A549 (cell line): ENCODE measurements at regions not wholly inside any gene's neighbourhood (a gene's known extent, or its start where the extent isn't known, plus 50 kb on each side); places are given as distances from the start of the nearest gene placed in this dataset.

Source experiments
- ATAC-seq, 2 experiments: fragments of 200-7000 bp in 1 of 2; fragments of >200 bp in 1 of 2; cut with Nextera tagmentation in 1 of 2; cut with Tn5 transposase in 1 of 2; 3 replicates each; pipeline versions ENCODE4 v1.8.0 to v1.9.1; 2018 to 2020; ENCODE audit warnings: mild to moderate bottlenecking in 1 of 2, moderate library complexity in 1 of 2
- CTCF ChIA-PET: fragments of 300-600 bp; sonication (Branson Sonifier 250); formaldehyde crosslinking; extraction: SDS; loops from one replicate; lab custom pipeline; 2021; ENCODE audit warnings: antibody characterized with exemption, inconsistent platforms; lab: Yijun Ruan, JAX
- POLR2A ChIA-PET: fragments of 350-600 bp; formaldehyde crosslinking; extraction: SDS; loops from one replicate; lab custom pipeline; 2021; ENCODE audit warnings: antibody characterized with exemption, inconsistent platforms; lab: Yijun Ruan, JAX
- DNase-seq, 2 experiments: peaks; one replicate each; pipeline versions ENCODE4 v3.0.0 to v3.0.0-alpha.2; 2011 to 2016; ENCODE audit warnings: low read depth in 1 of 2, low spot score in 1 of 2
- FAIRE-seq: peaks from 2 replicates; lab custom pipeline; 2011; peaks lifted over from hg19 to GRCh38; lab: Jason Lieb, UNC
- H3K27ac ChIP-seq, 2 experiments: fragments of >200 bp; sonication (Bioruptor Twin); formaldehyde crosslinking; 3 replicates each; pipeline ENCODE4 v1.5.1; 2016 to 2017
- H3K4me1 ChIP-seq: fragments of >200 bp; sonication (Bioruptor Twin); formaldehyde crosslinking; 3 replicates; pipeline ENCODE4 v1.6.1; 2016
- H3K4me2 ChIP-seq: fragments of >200 bp; sonication (Bioruptor Twin); formaldehyde crosslinking; 3 replicates; pipeline ENCODE4 v1.6.1; 2016
- H3K4me3 ChIP-seq: fragments of >200 bp; sonication (Bioruptor Twin); formaldehyde crosslinking; 3 replicates; pipeline ENCODE4 v1.5.1; 2016
- H3K9me3 ChIP-seq: fragments of >200 bp; sonication (Bioruptor Twin); formaldehyde crosslinking; 3 replicates; pipeline ENCODE4 v1.6.1; 2016
- CBX2 ChIP-seq: fragments of 200-600 bp; sonication (generic); IDR thresholded peaks from 2 replicates; pipeline ENCODE4 v1.6.1; 2016; ENCODE audit warnings: low read depth, mild to moderate bottlenecking, borderline replicate concordance
- EP300 ChIP-seq, 2 experiments: fragments of >200 bp; sonication (Bioruptor Twin); formaldehyde crosslinking; IDR thresholded peaks; 2 replicates in 1 of 2; 3 replicates in 1 of 2; pipeline ENCODE4 v1.6.1; 2016 to 2017
- FOSB ChIP-seq: fragments of 250-450 bp; sonication (Bioruptor Pico); IDR thresholded peaks from 2 replicates; pipeline ENCODE4 v1.5.0; 2020; ENCODE audit warnings: mild to moderate bottlenecking, moderate library complexity
- FOSL2 ChIP-seq, 2 experiments: fragments of 450-650 bp in 1 of 2; fragments of >200 bp in 1 of 2; sonication (Bioruptor Twin) in 1 of 2; formaldehyde crosslinking; IDR thresholded peaks; 2 replicates each; pipeline versions ENCODE4 v1.5.0 to v1.6.1; 2016 to 2020; ENCODE audit warnings: mild to moderate bottlenecking in 1 of 2, moderate library complexity in 1 of 2
- FOXS1 ChIP-seq: fragments of 250-450 bp; sonication (Bioruptor Pico); IDR thresholded peaks from 2 replicates; pipeline ENCODE4 v1.5.0; 2020; ENCODE audit warnings: mild to moderate bottlenecking, moderate library complexity
- GATA3 ChIP-seq: IDR thresholded peaks from 2 replicates; pipeline ENCODE4 v1.6.1; 2012; ENCODE audit warnings: borderline replicate concordance
- HEYL ChIP-seq: fragments of 250-450 bp; sonication (Bioruptor Pico); IDR thresholded peaks from 2 replicates; pipeline ENCODE4 v1.8.0; 2021; ENCODE audit warnings: mild to moderate bottlenecking, moderate library complexity
- HOXA7 ChIP-seq: fragments of 250-450 bp; sonication (Bioruptor Pico); IDR thresholded peaks from 2 replicates; pipeline ENCODE4 v1.5.0; 2020; ENCODE audit warnings: mild to moderate bottlenecking, moderate library complexity
- HOXB13 ChIP-seq: fragments of 250-450 bp; sonication (Bioruptor Pico); IDR thresholded peaks from 2 replicates; pipeline ENCODE4 v1.5.0; 2020; ENCODE audit warnings: low read depth, mild to moderate bottlenecking, moderate library complexity
- JUN ChIP-seq, 2 experiments: fragments of >200 bp; sonication (Bioruptor Twin); formaldehyde crosslinking; IDR thresholded peaks; 2 replicates in 1 of 2; 3 replicates in 1 of 2; pipeline ENCODE4 v1.6.1; 2016 to 2017
- JUNB ChIP-seq: fragments of >200 bp; sonication (Bioruptor Twin); formaldehyde crosslinking; IDR thresholded peaks from 2 replicates; pipeline ENCODE4 v1.6.1; 2016
- KDM5A ChIP-seq: fragments of 200-600 bp; sonication (generic); IDR thresholded peaks from 2 replicates; pipeline ENCODE4 v1.6.1; 2016; ENCODE audit warnings: antibody characterized with exemption, mild to moderate bottlenecking
- MYC ChIP-seq: IDR thresholded peaks from 2 replicates; pipeline ENCODE4 v1.6.1; 2012; ENCODE audit warnings: mild to moderate bottlenecking, inconsistent platforms, low read length, improper control_type of control experiment, borderline replicate concordance
- NFE2L2 ChIP-seq: fragments of 150-350 bp; conservative IDR thresholded peaks from 2 replicates; pipeline ENCODE4 v1.6.1; 2014; ENCODE audit warnings: low read length
- NR3C1 ChIP-seq: fragments of >200 bp; sonication (Bioruptor Twin); formaldehyde crosslinking; IDR thresholded peaks from 3 replicates; pipeline ENCODE4 v1.6.1; 2017
- POLR2A ChIP-seq: IDR thresholded peaks from 2 replicates; pipeline ENCODE4 v1.6.1; 2012; ENCODE audit warnings: mild to moderate bottlenecking, low read length
- RARB ChIP-seq: fragments of 250-450 bp; sonication (Bioruptor Pico); IDR thresholded peaks from 2 replicates; pipeline ENCODE4 v1.8.0; 2021; ENCODE audit warnings: mild to moderate bottlenecking, moderate library complexity
- RCOR1 ChIP-seq: fragments of 150-350 bp; IDR thresholded peaks from 2 replicates; pipeline ENCODE4 v1.6.1; 2014; ENCODE audit warnings: antibody characterized with exemption, low read length, low read depth
- RFX5 ChIP-seq: fragments of 450-650 bp; IDR thresholded peaks from 2 replicates; pipeline ENCODE4 v1.7.1; 2014; ENCODE audit warnings: antibody characterized with exemption, mild to moderate bottlenecking, moderate library complexity
- RNF2 ChIP-seq: fragments of 200-600 bp; sonication (generic); IDR thresholded peaks from 2 replicates; pipeline ENCODE4 v1.6.1; 2016; ENCODE audit warnings: low read depth, mild to moderate bottlenecking, antibody characterized with exemption, moderate library complexity, borderline replicate concordance
- SMC3 ChIP-seq: fragments of >200 bp; sonication (Bioruptor Twin); formaldehyde crosslinking; IDR thresholded peaks from 3 replicates; pipeline ENCODE4 v1.6.1; 2018; ENCODE audit warnings: inconsistent platforms
- SREBF2 ChIP-seq: fragments of 450-650 bp; IDR thresholded peaks from 2 replicates; pipeline ENCODE4 v1.6.1; 2014; ENCODE audit warnings: mild to moderate bottlenecking, moderate library complexity
- TP53 ChIP-seq: fragments of 250-450 bp; sonication (Bioruptor Pico); IDR thresholded peaks from 2 replicates; pipeline ENCODE4 v1.5.0; 2021; ENCODE audit warnings: mild to moderate bottlenecking, moderate library complexity
- ZSCAN20 ChIP-seq: fragments of 250-450 bp; sonication (Bioruptor Pico); IDR thresholded peaks from 2 replicates; pipeline ENCODE4 v1.8.0; 2022; ENCODE audit warnings: mild to moderate bottlenecking, moderate library complexity
- WGBS: methylation state at CpG from one replicate; pipeline ENCODE4 v1.1.6; 2017; ENCODE audit errors: missing lambda C conversion rate; 5-methylcytosine and 5-hydroxymethylcytosine counted together
- TF ChIP-seq, protein P1 (sequence below): IDR thresholded peaks from 2 replicates; pipeline ENCODE4 v1.6.1; 2012
- TF ChIP-seq, protein P2 (sequence below): fragments of 200-600 bp; sonication (generic); IDR thresholded peaks from 2 replicates; pipeline ENCODE4 v1.6.1; 2016; ENCODE audit warnings: antibody characterized with exemption, mild to moderate bottlenecking, moderate library complexity
- TF ChIP-seq, protein P3 (sequence below): fragments of >200 bp; sonication (Bioruptor Twin); formaldehyde crosslinking; IDR thresholded peaks from 3 replicates; pipeline ENCODE4 v1.6.1; 2016
- TF ChIP-seq, protein P4 (sequence below): IDR thresholded peaks from 2 replicates; pipeline ENCODE4 v1.6.1; 2012; ENCODE audit warnings: low read depth, borderline replicate concordance

DNA sequence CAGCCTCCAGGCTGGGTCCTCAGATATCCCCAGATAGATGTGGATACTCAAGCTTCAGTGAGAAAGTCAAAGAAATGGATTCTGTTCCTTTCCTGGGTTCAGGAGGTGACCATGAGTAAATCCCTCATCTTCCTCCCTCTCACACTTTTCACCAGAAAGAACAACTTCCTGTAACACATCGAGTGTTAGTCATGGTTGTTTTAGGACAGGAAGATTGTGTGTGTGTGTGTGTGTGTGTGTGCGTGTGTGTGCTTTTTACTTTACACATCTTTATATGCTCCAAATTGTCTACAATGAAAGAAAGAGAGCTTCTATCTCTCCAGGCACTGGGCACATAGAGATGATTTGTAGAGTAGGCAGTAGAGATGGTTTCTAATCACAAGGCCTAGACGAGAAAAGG, 139.9 kb downstream of the TBXT start:
- WGBS: 52% methylated on average over 3 of the region's 3 CpGs
- CTCF ChIA-PET: interaction anchor here (1.7 to 2.3 kb wide), 2 partner anchors 70 to 78 kb away, joined by 4 to 6 read pairs; no protein-coding TSS in a partner anchor
- TF ChIP-seq, protein P1, sequence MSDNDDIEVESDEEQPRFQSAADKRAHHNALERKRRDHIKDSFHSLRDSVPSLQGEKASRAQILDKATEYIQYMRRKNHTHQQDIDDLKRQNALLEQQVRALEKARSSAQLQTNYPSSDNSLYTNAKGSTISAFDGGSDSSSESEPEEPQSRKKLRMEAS: no peak
- TF ChIP-seq HOXA7 (CRISPR knock-in tag) (no peak), FOSL2 (IDR thresholded peaks at IDR 0.05) (no peak), FOSL2 (CRISPR knock-in tag; IDR thresholded peaks at IDR 0.05) (no peak), RFX5 (no peak), KDM5A (no peak), HOXB13 (no peak), SMC3 (no peak), JUNB (no peak), TP53 (CRISPR knock-in tag) (no peak), RARB (no peak), EP300 (IDR thresholded peaks at IDR 0.05) (no peak), MYC (no peak), ZSCAN20 (CRISPR knock-in tag) (no peak), FOSB (CRISPR knock-in tag) (no peak)
- TF ChIP-seq, all 56 proteins: peak for 0
- POLR2A ChIA-PET: no interaction called here
- no peak for DNase-seq
- no peak for ATAC-seq
- peak overlapping the region; percentile 30 to 75; a peak in 4 of 6 replicates for H3K27ac ChIP-seq
- no peak for FAIRE-seq
- peaks cover 43% of the 10 kb centered on the region for H3K4me1 ChIP-seq
- H3K4me3 ChIP-seq: no peak overlapping the region
- no peaks in the 10 kb centered on the region for H3K9me3 ChIP-seq
- H3K4me2 ChIP-seq: no peak overlapping the region

DNA sequence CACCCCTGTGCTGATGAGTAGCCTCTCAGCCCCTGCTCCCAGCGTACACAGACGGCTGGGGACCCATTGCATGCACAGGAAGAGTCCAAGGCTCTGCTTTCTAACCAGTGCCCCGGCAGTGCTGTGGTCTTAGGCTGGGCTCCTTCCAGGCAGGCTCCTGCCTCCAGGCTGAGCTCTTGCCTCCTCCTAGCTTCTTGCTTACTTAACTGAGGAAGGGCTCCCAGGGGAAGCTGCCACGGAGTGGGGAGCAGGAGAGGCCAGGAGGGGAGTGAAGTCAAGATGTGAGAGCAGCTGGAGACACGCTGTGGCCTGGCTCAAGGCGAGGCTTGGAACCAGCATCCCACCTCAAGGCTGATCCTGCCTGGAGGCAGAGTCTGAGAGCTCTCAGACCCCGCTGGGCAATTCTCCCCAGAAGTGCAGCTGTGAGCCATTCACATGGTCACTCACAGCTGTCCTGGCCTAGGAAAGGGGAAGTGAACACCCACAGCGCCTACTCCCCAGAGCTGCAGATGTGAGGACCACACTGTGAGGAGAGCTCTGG, 141.0 kb downstream of the TBXT start:
- ChIA-PET POLR2A (no interaction called here), CTCF (interaction anchor here (0.5 to 1.7 kb wide), 5 partner anchors 9 to 79 kb away, joined by 3 to 4 read pairs (median 3); no protein-coding TSS in a partner anchor)
- WGBS: 86% methylated on average over 3 of the region's 8 CpGs
- Histone ChIP-seq H3K27ac (peak overlapping the region; percentile 17 to 75; a peak in 4 of 6 replicates), H3K4me3 (no peak overlapping the region), H3K4me1 (peaks cover 38% of the 10 kb centered on the region), H3K9me3 (no peaks in the 10 kb centered on the region), H3K4me2 (no peak overlapping the region)
- TF ChIP-seq NR3C1 (no peak), POLR2A (no peak), FOXS1 (no peak), GATA3 (no peak)
- TF ChIP-seq, protein P2, sequence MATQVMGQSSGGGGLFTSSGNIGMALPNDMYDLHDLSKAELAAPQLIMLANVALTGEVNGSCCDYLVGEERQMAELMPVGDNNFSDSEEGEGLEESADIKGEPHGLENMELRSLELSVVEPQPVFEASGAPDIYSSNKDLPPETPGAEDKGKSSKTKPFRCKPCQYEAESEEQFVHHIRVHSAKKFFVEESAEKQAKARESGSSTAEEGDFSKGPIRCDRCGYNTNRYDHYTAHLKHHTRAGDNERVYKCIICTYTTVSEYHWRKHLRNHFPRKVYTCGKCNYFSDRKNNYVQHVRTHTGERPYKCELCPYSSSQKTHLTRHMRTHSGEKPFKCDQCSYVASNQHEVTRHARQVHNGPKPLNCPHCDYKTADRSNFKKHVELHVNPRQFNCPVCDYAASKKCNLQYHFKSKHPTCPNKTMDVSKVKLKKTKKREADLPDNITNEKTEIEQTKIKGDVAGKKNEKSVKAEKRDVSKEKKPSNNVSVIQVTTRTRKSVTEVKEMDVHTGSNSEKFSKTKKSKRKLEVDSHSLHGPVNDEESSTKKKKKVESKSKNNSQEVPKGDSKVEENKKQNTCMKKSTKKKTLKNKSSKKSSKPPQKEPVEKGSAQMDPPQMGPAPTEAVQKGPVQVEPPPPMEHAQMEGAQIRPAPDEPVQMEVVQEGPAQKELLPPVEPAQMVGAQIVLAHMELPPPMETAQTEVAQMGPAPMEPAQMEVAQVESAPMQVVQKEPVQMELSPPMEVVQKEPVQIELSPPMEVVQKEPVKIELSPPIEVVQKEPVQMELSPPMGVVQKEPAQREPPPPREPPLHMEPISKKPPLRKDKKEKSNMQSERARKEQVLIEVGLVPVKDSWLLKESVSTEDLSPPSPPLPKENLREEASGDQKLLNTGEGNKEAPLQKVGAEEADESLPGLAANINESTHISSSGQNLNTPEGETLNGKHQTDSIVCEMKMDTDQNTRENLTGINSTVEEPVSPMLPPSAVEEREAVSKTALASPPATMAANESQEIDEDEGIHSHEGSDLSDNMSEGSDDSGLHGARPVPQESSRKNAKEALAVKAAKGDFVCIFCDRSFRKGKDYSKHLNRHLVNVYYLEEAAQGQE: no peak
- DNase-seq: no peak
- peak in 1 of 2 experiments; percentile 31; a peak in 3 of 6 replicates for ATAC-seq
- no peak for FAIRE-seq

DNA sequence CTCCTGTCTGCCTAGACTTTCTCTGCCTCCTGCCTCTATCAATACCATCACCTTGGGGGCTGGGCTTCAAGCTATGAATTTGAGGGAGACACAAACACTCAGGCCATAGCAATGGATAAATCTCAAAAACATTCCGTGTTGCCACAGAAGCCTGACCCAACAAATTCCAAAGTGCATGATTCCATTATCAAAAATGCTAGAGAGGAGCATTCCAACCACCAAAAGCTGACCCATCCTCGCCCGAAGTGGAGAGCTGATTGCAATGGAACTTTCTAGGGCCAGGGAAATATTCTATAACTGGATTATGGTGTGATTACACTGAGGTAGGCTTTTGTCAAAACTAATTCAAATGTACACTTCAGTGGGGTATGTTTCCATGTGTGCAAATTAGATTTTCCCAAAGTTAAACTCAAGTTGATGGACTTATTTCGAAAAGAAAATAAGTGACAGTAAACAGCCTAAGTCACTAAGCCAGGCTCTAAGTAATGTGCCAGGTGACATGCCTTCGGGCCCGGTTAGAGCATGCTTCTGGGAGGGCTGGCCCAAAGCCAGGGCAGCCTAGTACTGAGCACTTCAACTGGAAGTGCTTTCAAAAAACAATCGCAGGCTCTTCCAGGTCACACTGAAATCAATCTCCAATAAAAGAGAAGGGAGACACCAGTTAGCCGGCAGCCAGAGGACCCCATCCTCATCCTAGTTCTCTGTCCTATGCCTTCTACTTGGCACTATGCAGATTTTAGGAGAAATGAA, 142.3 kb downstream of the TBXT start:
- Histone ChIP-seq H3K27ac (peak overlapping the region in 1 of 2 experiments; percentile 73; a peak in 3 of 6 replicates), H3K4me1 (peaks cover 36% of the 10 kb centered on the region)
- DNase-seq: no peak
- TF ChIP-seq, protein P3, sequence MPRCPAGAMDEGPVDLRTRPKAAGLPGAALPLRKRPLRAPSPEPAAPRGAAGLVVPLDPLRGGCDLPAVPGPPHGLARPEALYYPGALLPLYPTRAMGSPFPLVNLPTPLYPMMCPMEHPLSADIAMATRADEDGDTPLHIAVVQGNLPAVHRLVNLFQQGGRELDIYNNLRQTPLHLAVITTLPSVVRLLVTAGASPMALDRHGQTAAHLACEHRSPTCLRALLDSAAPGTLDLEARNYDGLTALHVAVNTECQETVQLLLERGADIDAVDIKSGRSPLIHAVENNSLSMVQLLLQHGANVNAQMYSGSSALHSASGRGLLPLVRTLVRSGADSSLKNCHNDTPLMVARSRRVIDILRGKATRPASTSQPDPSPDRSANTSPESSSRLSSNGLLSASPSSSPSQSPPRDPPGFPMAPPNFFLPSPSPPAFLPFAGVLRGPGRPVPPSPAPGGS: no peak
- TF ChIP-seq NFE2L2 (no peak), SREBF2 (no peak), HEYL (CRISPR knock-in tag) (no peak), RCOR1 (no peak), CBX2 (no peak), MYC (no peak), GATA3 (no peak), JUN (IDR thresholded peaks at IDR 0.05) (no peak), RNF2 (no peak), ZSCAN20 (CRISPR knock-in tag) (no peak)
- TF ChIP-seq, protein P4, sequence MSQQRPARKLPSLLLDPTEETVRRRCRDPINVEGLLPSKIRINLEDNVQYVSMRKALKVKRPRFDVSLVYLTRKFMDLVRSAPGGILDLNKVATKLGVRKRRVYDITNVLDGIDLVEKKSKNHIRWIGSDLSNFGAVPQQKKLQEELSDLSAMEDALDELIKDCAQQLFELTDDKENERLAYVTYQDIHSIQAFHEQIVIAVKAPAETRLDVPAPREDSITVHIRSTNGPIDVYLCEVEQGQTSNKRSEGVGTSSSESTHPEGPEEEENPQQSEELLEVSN: no peak
- TF ChIP-seq, all 56 proteins: peak for 0
- ChIA-PET CTCF (interaction anchor here (1.1 kb wide), 1 partner anchor 73 kb away, joined by 3 read pairs; no protein-coding TSS in a partner anchor), POLR2A (no interaction called here)
- WGBS: 61% methylated on average over 8 of the region's 8 CpGs
- no peak overlapping the region for H3K4me3 ChIP-seq
- H3K4me2 ChIP-seq: no peak overlapping the region
- peak in 1 of 2 experiments; percentile 49; a peak in 3 of 6 replicates for ATAC-seq
- H3K9me3 ChIP-seq: no peaks in the 10 kb centered on the region
- no peak for FAIRE-seq
